DMS79 (cell line): ENCODE measurements at regions not wholly inside any gene's neighbourhood (a gene's known extent, or its start where the extent isn't known, plus 50 kb on each side); places are given as distances from the start of the nearest gene placed in this dataset.

ENCODE experiments used
- DNase-seq: peaks from one replicate; lab custom pipeline; 2025; lab: John Stamatoyannopoulos, UW

DNA sequence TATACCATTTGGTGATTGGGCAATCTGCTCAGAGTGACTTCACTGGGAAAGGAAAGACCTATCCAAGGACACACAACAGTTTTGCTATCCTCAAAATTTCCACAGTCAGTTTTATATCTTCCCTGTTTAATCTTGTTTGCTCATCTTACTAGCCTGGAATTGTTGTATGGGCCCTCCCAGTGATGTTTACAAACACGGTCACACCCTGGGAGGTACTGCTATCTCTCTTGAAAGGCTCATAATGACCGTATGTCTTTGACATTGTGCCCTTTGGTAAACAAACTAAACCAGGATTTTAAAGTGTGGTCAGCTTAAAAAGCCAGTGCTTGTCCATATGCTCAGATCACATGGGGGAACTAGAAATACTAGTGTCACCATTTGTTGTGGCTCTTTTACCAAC is 277.0 kb downstream of the CDH2 start:
- no peak for DNase-seq

DNA sequence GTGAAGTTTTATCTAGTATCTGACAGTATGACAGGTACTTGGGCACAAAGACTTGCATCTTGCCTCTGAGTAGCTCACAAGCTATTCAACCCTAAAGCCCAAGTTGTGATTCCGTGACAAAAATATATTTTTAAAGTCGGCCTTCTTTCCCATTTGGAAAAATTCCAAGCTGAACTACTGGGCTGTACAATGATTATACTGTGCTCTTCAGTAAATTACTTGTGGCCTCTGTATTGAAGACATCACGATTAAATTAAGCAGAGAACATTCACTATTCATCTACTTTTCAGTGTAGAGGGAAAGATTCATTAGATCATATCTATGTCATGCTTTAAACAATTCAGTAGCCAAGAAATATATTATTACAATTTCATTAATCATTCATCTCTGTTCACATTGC is 282.2 kb downstream of the CDH2 start:
- no peak for DNase-seq

DNA sequence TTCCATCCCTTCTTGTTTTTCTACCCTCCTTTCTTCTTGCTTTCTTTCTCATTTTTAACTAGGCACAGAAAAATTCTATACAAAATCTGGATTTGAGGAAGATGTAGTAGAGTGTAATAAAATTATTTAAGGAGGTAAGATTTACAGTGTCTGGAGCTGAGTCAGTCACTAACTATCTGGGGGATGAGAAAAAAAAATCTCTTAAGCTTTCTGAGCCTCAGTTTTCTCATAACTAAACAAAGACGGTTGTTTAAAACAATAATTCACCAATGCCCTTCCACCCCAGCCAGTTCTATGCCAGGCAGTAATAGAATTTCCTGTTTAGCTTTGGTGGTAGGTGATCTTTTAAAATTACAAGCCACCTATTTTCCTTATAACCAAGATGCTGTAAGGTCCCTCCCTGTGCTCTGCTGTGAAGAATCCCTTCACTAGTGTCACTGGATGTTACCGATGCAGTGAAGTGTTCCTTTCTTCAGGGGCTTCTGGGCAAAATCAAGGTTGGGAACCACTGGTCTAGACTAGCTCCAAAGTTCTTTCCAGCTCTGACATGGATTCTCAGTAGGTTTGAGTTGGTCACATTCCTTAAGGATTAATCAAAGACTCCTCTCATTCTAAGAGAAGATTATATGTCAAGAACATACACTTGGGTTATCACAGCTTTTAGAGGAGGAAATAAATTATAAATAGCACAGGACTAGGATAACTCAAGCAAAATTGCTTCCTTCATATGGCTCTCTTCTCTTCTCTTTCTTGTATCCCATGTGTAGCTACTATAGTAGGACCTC is 289.0 kb downstream of the CDH2 start:
- no peak for DNase-seq

DNA sequence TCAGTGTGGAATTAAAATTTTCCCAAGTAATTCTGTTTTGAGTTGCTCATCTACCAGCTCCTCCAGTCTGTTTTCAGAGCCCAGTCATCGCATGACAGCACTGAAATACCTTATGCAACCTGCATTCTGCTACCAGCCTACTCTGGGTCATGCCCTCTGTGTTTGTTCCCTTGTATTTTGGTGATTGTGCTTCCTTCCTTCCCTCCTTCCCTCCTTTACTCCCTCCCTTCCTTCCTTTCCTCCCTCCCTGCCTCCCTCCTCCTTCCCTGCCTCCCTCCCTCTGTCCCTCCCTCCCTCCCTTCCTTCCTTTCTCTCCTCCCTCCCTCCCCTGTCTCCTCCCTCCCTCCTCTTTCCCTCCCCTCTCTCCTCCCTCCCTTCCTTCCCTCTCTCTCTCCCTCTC is 289.6 kb downstream of the CDH2 start:
- DNase-seq = no peak

DNA sequence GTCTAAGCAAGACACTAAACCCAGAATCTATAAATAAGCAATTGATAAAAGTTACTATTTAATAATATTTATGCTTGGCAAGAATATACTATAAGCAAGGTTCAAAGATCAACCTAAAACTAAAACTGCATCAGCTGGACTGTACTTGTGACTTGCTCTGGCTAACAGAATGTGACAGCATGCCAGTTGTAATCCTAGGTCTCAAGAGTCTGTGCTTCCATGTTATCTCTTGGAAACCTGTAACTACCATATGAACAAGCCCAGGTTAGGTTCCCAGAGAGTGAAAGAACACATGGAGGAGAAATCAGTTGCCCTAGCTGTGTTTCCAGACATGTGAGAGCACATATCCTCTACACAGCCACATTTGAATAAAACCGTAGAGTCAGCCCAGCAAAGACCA is 297.4 kb downstream of the CDH2 start:
- no peak for DNase-seq

DNA sequence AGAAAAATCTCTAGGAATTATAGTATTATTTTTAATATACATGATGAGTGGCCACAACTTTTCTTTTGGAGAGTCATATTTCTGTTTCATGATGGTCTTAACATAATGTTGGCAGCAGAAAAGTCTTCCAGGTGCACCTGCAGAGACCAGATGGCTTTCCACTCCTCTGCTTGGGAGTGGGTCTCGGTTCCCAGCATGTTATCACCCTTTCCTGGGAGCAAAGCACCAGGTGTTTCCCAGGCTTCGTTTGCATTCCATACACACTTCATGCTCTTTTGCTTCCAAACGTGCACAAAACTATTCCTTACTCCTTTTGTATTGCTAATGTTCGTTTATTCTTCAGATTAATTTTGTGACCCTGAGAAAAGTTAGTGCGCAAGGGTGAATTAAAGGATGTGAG is 305.2 kb downstream of the CDH2 start:
- DNase-seq = peak; percentile 59

DNA sequence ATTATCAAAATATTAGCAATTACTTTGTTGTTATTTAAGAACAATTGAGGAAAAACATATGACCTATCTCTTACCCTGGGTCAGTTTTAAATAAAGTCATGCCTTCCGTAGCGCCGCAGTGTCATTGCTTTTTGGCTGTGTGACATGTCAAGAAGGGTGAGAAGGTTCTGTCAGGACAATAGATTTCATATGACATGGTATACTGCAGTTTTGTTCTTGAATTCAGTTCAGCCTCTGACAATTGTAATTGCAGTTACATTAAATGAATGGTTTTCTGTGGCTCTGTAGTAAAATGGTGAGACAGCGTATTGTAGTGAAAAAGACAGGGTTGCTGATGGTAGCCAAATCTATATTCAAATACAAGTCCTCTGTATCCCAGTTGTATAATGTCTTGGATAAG is 307.2 kb downstream of the CDH2 start:
- DNase-seq = no peak

DNA sequence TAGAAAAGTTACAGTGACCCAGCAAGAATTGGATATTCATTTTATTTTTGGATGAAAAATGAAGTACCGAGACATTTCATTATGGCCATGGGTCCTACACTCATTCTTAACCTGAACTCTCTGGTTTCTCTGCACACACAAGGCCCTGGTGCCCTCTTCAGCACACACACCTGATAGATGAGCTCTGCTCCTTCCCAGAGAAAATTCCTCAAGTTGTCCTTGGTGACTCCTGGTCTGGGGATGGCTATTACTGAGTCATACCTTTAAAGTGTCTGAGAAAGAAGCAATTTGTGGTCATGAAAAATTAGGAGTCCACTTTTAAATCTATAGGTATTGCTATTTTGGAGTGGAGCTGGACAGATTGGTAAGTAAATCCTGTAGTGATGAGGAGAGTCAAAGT is 311.5 kb downstream of the CDH2 start:
- no peak for DNase-seq

DNA sequence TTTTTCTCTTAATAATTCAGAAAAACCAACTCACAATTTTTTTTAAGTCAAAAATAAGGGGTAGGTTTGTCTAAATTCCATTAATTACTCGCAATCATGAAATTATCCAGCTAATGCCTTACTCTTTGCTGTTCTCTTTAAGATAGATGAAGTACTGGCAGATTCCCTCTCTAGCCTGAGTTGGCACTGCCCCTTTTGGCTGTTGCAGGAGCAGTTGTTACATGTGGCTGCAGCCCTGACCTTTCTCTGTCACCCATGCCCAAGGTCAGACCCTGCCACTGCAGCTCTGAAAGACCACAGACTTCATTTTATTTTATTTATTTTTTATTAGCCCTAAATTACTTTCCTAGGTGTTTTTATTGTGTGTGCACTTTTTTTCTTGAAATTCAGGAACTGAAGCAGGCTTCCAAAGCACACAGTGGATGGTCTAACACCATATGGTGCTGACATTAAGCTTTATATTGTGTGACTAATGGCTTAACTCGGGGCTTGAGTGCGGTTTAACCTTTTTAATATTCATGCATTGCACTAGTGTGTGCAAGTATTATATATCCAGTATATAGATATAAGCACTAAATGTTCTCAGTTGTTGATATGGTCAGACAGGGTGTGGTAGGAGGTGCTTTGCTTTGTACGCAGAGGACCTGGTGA is 313.0 kb downstream of the CDH2 start:
- no peak for DNase-seq

DNA sequence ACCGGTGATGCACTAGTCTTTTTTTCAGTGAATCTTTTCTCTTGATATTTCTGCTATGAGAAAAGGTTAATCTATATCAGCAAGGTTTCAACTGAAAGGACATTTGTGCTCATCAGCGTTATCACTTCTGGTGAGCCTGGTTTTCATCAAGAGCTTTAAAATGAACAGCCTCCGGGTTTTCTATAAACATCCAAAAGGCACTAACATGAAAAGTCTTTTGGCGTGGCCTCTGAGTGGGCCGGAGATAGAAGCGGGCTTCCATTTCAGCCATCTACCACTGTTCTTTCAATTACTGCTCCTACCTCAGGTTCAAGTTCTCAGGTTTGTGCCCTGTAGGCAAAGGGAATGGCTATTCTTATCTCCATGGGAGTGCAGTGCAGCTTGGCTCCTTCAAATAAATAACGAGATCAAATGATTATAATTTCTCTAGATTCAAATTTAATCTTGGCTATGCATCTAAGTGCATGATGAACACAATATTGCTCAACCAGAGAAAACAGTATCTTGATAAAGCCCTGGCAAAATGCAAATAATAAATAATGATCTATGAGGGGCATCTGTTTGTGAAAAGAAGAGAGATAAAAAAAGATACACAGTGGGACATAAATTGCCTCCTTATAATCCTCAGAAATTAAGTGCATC is 314.8 kb downstream of the CDH2 start:
- DNase-seq = no peak

DNA sequence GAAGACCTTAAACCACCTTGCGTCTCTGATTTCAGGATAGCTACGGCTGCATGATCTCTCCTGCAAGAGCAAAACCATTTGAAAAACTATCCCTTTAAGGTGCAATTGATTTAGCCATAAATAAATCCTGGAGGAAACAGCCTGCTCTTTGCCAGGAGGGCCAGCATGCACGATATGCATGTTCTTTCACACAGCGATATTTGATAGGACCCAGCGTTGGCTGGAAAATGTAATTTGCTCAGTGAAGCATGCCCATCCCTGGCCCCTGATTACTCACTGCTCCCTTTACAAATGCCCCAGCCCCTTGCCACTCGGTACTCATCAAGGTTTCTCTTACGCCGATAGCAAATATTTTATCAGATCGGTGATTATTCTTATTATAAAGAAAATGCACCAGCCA is 315.4 kb downstream of the CDH2 start:
- peak; percentile 25 for DNase-seq

DNA sequence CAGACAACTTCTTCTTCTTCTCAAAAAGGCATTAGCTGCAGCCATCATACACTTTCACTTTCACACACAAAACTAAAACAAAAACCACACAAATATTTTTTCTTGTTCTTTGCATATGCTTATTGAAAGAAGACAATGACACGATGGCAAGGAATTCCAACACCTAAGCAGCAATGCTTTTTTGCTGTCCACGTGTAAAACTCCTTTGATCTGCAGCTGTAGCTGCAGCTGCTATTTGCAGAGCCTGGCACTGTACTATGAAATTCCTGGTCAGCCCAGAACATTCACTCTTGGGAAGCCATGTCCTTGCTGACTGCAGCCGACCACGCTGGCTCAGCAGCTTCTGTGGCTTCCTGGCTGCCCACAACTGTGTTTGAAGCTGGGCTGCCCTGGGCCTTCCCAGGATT is 316.2 kb downstream of the CDH2 start:
- DNase-seq = no peak

DNA sequence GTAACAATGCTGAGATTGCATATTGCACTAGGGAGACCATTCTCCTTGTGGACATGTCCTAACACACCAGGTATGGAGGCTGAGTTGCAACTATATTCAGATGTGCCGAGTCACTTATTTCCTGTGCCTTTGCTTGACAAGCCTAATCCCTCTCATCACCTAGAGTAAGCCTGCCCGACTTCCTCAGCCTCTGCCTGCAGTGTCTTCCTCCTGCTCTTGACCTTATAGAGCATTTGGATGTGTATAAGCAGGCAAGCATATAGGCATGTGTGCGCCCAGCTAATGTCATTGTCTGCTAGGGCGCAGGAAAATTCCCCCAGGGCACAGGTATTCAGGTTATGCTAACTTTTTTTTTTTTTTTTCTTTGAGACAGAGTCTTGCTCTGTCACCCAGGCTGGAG is 316.9 kb downstream of the CDH2 start:
- no peak for DNase-seq

DNA sequence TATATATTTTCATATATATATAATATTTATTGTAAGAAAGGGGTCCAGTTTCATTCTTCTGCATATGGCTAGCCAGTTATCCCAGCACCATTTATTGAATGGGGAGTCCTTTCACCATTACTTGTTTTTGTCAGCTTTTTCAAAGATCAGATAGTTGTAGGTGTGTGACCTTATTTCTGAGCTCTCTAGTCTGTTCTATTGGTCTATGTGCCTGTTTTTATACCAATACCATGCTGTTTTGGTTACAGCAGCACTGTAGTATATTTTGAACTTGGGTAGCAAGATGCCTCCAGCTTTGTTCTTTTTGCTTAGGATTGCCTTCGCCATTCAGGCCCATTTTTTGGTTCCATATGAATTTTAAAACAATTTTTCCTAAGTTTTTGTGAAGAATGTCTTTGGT is 320.1 kb downstream of the CDH2 start:
- DNase-seq = no peak

DNA sequence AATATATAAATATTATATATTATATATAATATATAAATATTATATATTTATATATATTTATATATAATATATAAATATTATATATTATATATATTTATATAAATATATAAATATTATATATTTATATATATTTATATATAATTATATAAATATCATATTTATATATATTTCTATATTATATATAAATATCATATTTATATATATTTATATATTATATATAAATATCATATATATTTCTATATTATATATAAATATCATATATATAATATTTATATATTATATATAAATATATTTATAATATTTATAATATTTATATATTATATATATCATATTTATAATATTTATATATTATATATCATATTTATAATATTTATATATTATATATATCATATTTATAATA is 321.4 kb downstream of the CDH2 start:
- DNase-seq = no peak

DNA sequence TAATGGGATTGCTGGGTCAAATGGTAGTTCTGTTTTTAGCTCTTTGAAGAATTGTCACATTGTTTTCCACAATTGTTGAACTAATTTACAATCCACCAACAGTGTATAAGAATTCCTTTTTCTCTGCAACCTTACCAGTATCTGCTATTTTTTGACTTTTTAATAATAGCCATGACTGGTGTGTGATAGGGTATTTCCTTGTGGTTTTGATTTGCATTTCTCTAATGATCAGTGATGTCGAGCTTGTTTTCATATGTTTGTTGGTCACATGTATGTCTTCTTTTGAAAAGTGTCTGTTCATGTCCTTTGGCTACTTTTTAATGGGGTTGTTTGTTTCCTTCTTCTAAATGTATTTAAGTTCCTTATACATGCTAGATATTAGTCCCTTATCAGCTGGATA is 322.3 kb downstream of the CDH2 start:
- no peak for DNase-seq

DNA sequence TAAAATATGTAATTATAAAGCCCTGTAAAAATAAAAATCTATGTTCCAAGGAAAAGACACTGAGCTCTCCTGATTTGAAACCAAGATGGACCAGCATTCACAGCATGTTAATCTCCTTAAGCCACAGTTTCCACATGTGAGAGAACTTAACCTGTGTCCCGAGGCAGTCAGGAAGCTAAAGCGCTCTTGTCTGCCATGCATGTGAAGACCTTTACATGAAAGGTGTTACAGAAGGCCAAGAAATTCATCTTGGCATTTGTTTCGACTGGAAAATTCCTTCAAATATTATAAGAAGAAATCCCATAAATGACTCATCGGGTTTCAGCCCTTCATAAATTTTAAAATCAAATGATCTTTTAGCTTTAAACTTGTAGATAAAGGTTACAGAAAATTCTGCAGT is 328.6 kb downstream of the CDH2 start:
- DNase-seq = no peak

DNA sequence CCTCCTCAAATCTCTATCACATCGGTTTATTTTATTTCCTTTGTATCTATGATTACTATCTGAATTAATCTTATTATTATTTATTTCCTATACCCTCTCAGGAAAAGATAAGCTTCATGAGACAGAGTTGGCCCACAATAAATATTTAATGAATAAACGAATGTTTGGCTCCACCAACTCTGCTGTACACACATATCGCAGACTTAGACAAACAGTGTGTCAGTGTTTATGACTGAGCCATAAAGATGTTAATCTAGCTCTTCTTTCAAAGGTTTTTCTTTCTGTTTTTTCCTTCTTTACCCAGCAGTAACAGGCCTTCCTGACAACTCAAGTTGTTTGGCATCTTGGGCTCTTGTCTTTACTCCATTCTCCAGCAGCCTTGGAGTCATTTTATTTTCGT is 329.5 kb downstream of the CDH2 start:
- DNase-seq = no peak

DNA sequence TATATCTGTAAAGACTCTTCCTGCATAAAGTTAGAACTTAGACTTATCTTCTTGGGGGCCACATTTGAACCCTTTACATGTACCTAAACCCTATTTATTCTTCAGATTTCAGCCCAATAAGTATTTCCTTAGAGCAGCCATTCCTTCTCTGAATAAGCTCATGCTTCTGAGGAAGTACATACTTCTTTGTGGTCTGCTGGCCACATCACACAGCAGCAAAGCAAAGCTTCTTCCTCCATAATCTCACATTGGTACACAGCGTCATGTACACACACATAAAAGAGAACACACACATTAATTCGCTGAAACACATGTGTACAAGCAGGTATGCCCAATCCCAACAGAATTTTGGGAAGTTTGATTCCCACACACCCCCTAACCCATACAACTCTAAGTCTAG is 331.0 kb downstream of the CDH2 start:
- no peak for DNase-seq

DNA sequence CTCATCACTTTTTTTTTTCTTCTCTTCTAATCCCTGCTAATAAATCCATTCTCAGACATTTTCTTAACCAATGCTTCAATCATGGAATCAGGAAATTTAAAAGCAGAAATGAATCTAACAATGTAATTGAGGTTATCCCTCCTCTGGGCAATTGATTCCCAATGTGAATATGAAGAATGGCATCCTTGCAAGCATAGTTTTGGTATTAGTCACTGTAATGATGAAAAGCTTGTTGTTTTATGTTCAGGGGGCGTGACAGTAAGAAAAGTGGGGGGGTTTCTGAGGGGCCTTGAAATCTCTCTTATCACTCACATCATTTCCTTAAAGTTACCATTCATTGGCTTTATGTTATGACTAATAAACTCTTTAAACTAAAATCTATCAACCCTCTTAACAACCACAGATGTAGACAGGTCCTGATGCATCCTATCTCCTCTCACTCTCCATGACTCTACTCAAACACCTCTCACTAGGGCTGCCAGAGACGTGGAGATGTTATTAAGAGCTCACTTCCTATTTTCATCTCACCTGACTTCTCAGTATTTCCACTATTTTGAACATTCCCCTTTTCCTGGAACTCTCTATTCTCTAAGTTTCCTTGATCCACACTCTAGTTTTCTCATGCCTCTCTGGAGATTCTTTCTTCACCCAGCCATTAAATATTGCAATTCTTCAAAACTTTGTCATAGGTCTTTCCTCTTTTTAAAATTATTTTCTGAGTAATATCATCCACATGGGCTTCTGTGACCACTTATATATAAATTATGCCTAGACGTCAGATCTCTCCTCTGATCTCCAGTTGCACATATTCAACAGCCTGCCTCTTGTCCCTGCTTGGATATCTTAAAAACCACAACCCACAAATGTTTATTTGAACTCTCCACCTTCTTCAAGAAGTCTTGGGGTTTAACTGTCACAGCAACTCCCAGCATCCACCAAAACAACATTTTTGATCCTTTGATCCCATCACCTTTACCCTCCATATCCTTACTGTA is 332.9 kb downstream of the CDH2 start:
- DNase-seq = no peak

DNA sequence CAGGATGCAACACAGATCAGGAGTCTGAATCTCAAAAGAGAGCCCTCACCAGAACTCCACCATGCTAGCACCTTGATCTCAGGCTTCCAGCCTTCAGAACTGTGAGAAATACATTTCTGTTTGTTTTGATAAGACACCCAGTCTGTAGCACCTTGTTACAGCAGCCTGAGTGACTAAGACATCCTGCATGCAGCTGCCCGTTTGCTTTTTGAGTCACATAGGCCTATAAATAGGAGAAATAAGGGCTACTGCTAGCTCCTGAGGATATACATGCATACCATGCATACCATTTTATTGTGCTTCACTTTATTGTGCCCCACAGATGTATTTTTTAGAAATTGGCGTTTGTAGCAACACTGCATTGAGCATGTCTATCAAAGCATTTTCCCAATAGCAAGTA is 337.8 kb downstream of the CDH2 start:
- DNase-seq = no peak

DNA sequence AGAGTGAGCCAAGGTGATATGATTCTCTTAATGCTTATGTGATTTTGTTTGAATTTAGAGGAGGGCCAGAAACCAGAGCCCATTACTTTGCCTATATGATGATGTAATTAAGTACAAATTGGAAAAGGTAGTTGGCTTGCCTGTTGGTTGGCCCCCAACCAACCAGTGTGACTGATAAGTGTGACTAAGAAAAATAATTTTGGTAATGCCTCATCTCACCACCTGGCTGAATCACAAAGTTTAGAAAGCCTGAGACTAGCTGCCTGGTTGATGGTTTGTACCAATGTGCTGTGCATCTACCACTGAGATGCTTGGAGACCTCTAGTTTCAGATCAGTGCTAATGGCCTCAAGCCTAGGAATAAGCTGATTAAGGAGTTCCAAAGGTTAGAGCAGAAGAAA is 338.7 kb downstream of the CDH2 start:
- no peak for DNase-seq
